Right hindlimb (tissue), 1 donor: ENCODE measurements at regions not wholly inside any gene's neighbourhood (a gene's known extent, or its start where the extent isn't known, plus 50 kb on each side); places are given as distances from the start of the nearest gene placed in this dataset.

ENCODE experiments used
- DNase-seq: peaks from one replicate; pipeline ENCODE4 v3.0.0-alpha.2; 2018

DNA sequence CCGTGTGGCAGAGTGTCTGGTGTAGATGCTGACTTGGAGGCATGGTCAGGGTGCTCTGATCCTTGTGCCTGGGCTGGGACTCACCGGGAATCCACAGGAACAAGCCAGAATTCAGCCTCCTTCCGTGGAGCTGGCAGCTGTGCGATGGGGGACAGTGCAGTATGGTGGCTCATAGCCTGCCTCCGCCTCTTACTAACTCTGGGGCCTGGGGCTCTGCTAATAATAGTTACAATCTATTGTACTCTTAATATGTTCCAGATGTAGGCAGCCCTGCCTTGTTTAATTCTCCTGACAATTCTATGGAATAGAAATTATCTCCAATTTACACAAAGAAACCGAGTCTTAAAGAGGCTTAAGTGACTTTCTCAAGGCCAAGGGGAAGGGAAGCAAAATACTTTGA lies 77.6 kb downstream of the PCDH1 start:
- DNase-seq: peak; percentile 71

DNA sequence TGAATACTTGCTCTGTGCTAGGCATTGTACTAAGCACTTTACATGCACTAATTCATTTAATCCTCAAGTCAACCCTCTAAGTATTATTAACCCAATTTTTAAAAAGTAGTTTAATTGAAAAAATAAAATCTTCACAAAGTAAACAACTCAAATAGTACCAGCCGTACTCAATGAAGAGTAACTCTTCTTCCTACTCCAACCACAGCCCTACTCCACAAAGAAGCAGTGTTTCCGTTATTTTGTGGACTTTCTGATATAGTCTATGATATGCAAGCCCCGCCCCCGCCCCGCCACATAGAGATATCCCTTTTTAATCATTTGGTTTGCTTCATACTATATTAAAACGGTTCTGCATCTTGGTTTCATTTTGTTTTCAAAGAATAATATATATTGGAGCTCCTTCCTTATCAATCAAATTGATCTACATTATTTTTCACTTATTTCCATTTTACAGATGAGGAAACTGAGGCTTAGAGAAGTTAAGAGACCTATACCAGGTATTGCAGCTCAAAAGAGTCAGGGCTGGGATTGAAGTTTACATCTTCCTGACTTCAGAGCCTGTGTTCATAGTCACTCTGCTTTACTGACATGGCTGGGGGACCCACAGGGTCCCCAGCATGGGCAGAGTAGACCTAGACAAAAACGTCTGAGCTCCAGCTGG lies 78.6 kb downstream of the PCDH1 start:
- DNase-seq: no peak

DNA sequence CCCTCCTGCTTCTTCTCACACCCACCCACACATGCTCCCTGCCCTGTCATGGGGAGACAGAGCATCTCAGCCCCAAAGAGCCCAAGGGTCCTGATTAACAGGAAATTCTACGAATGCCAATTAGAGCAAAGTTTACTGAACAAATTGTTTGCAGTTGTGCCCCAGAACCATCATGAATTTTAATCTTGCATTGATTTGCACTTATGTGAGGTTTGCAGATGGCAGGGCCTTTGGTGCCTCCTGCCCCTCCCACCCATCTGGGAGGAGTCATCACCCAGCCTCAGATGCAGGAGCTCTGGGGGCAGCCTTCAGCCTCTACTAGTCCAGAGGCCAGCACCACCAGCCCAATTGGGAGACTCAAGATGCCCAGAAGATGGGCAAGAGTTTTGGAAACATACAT lies 80.8 kb downstream of the PCDH1 start:
- no peak for DNase-seq

DNA sequence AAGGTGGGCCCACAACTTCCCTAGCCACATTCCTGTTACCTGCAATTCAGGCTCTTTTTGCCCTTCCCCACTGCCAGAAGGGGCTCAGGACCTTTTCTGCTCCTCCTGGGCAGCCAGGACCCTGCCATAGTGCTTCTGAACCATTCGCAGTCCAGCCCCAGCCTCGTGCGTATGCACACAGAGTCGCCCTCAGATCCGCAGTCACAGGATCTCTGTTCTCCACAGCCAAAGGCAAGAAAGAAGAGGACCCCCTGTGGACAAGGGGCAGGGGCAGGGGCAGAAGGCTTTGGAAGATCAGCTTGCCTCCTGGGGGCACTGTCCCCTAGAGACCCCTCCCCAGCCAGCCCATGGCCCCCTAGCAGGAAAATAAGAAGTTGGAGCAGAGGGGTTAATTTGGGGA lies 82.8 kb downstream of the PCDH1 start:
- no peak for DNase-seq

DNA sequence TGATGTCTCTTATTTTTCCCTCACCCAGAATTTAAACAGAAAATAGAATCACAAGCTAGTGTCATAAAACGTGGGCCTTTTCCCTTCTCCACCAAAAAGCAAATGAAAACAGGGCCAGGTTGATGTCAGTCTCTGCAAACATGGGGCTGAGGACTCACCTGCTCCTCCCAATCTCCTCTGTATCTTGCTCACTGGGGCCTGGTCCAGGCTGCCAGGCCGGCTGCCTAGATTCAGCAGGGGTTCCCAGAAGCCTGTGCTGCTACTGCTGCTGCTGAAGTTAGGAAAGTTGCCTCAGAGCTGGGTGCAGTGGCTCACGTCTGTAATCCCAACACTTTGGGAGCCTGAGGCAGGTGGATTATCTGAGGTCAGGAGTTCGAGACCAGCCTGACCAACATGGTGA lies 84.3 kb downstream of the PCDH1 start:
- DNase-seq: no peak

DNA sequence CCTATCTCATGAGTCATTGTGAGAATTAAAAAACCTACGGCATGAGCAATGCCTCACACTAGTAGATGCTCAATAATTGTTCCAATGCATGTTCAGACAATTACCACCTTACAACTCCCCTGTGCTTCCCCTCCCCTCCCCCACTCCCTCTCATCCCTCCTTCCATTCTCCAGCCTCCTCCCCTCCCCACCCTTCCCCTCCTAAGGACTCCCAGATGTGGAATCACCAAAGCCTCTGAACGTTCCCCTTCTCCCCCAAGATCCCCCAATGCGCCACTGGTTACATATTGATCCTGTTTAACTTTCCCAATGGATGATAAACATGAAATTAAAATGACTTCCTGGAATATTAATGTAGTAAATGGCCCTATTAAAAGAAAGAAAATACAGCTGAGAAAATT lies 84.8 kb downstream of the PCDH1 start:
- DNase-seq: no peak

DNA sequence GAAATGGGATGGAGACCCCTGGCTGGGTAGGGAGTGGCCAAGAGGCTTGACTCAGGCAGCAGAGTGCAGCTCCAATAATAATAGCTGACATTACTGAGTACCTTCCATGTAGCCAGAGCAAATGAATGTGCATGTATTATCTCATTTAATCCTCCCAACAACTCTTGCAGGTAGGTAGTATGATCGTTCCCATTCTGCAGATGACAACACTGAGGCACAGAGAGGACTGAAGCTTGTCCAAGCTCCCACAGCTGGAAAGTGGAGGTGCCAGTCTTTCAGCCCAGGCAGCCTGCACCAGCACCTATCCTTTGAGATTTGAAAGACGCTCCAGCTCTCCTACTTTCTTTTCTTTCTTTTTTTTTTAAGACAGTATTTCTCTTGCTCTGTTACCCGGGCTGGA lies 87.6 kb downstream of the PCDH1 start:
- DNase-seq: no peak

DNA sequence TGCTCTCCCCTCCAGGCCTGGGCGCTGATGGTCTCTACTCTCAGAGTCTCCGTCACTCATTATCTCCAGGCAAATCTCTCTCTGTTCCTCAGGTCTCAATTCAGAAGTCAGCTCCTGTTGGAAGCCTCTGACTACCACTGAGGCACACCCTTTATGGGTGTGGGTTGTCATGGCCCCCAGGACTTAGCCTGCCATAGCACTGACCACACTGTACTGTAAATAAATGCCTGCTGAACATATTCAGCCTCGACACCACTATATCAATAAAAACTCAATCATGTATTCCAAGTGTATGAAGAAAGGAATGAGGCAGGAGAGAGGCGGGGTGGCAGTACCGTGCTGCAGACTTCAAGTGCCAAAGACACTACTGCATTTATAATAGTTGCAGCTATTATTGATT lies 88.9 kb downstream of the PCDH1 start:
- DNase-seq: no peak

DNA sequence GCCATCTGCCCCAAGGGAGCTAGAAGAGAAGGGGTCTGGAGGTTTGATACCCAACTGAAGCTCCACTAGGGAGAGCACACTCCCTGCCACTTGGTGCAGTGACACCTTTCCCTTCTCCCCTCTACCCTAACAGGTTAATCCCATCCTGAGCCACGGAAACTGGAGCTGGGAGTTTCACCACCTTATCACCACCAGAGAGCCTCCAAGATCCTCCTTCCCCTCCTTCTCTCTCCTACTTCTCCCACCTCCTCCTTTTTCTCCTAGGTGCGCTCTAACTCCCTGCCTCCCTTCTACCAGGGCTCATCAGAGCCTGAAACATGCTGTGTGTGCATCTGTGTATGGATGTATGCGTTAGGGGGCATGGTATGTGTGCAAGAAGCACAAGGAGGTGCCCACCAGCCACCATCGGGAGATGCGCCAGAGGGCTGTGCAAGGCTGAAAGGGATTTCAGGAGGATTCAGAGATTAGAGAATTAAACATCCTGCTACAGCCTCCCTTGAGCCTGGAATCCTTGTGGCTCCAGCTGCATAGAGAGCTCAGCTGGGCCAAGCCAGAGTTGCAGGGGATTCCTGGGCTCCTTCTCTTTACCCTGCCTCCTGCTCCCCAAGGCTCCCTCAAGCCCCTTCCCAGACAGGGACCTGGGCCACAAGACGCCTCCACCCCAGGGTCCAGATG lies 89.8 kb downstream of the PCDH1 start:
- DNase-seq: no peak

DNA sequence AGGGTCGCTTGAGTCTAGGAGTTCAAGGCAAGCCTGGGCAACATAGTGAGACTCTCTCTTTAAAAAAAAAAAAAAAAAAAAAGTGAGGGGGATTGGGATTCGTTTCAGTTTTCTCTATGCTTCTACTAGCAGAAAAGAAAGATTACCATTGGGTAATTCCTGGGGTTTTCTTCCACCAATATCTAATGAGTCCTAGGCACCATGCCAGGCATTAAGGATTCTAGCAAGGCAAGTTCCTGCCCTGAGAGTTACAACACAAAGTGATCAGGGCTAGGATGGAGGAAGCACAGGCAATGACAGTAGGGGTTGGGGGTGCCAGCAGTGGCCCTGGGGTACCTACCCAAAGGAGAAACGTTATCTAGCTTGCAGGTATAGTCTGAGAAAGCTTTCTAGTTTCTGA lies 90.8 kb downstream of the PCDH1 start:
- DNase-seq: no peak

DNA sequence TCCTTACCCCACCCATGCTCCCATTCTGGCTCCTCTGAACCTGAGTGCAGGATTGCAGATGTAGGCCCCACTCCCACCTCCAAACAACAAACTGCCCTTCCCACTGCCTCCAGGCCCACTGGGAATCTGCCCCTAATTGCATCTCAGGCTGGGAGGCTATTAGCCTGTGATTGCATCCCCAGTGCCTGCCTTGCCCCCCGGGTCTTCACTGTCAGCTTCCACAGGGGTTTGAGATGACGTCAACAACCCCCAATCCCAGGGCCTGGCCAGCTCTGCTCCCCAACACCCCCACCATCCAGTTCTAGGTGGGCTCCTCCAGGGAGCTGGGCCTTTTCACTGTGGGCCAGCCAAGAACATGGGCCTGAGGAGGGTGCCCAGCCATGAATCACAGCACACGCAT lies 91.5 kb downstream of the PCDH1 start:
- no peak for DNase-seq

DNA sequence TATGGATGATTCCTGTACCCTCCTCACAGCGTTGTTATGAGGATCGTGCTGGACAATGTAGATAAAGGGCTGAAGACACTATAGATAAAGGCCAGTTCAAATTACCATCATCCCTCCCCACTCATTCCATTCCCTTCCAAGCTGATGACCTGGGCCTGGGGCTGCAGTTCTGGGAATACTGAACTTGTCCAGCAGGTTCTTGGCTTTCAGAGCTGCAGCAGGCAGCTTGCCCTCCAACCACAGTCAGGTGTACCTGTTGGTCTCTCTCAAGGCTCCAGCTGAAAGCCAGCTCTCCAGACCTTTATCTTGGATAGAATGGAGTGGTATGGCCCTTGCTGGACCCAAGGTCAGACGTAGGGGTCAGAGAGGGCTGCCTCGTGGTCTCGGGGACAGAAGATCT lies 92.5 kb downstream of the PCDH1 start:
- DNase-seq: no peak

DNA sequence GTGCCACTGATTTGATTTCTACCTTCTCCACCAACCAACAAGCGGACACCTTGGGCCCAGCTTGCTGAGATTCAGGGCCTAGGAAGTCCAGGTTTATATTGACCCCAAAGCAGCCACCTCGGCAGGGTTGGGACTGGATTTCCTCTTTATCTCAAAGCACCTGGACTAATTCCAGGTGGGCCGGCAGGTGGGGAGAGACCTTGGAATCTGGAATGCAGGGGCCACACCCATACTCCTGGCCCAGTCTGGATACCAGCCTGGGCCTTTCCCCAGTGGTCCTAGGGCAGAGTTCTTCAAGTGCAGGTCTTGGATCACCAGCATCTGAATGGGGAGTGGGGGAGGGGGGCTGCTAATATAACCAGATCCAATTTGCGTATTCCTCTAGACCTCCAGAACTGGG lies 93.1 kb downstream of the PCDH1 start:
- DNase-seq: no peak

DNA sequence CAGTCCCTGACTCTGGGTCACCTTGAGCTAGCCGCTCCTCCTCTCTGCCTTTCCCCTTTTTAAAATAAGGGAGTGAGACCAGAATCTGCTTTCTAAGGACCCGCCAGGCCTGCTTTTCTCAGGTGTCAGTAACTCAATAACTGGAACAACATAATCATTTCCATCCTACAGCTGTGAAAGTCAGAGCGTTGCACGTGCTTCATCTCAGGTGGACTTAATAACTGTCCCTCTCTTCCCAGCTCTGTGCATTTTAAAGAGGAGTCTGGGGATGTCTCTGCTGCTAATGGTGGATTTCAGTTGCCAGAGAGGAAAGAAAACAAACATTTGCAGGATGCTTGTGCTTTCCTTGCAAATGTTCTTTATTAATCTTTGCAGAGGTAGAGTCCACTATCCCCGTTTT lies 93.7 kb downstream of the PCDH1 start:
- no peak for DNase-seq

DNA sequence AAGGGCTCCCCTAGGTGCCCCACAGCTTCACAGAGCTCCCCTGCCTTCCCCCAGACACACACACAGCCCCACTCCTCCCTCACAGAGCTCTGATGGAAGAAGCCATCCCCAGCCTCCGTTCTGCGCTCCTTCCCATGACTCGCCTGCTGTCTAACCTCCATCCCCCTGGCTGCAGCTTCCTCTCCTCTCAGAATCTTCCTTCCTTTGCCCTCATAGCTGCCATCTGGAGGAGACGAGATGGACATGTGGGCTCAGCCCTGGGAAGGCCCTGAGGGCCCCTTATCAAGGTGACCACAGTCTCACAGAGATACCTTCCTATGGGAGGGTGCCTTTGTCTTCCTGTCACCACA lies 94.3 kb downstream of the PCDH1 start:
- DNase-seq: no peak

DNA sequence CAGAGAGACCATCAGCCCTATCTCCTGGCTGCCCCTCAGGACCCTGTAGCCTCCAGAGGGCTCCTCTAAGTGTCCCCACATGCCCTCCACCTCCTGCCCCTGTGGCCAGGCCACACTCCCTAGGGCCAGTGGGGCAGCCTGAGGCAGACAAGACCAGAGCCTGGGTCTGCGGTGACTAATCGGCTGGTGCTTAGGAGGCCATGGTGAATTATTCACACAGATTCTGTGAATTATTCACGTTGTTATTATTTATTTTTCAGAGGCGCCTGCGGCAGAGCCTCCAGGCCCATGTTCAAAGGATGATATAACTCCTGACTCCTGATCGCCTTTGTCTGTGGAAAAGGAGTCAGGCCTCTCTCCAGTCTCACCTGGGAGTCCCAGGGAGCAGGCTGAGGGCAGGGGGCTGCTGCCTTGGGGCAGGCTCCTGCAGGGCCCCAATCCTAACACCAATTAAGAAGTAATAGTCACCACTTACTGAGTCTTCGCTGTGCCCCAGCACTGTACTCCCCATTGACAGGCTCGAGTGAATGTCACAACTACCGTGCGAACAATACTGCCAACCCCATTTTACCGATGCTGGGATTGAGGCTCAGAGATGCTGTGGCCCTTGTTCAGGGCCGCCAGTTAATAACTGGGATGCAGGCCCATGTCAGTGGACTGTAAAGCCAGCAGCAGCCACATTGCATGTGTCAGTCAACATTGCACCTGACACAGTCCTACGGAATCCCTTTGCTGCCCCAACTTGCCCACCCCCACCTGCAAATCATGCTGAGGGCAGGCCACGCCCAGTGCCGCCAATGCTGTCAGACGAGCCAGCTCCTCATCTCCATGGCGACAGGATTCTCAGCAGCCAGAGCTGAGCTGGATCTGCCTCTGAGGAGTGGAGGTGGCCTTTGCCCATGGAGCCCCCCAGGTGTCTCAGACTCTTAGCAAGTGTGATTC lies 94.9 kb downstream of the PCDH1 start:
- no peak for DNase-seq

DNA sequence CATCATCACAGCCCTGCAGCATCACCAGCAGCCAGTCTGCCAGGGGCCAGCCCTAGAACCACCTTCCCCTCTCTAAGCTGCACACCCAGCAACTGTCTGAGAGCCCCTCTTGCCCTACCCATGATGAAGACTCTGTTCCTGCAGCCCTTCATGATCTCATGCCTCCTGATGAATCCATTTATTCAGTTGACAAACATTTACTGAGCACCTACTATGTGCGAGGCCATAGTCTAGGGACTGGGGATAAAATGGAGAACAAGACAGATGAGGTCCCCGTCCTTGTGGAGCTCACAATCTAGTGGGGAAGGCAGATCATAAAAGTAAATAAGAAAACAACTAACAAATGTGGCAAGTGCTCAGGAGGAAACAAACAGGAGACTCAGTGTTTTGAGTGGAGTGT lies 96.3 kb downstream of the PCDH1 start:
- DNase-seq: no peak

DNA sequence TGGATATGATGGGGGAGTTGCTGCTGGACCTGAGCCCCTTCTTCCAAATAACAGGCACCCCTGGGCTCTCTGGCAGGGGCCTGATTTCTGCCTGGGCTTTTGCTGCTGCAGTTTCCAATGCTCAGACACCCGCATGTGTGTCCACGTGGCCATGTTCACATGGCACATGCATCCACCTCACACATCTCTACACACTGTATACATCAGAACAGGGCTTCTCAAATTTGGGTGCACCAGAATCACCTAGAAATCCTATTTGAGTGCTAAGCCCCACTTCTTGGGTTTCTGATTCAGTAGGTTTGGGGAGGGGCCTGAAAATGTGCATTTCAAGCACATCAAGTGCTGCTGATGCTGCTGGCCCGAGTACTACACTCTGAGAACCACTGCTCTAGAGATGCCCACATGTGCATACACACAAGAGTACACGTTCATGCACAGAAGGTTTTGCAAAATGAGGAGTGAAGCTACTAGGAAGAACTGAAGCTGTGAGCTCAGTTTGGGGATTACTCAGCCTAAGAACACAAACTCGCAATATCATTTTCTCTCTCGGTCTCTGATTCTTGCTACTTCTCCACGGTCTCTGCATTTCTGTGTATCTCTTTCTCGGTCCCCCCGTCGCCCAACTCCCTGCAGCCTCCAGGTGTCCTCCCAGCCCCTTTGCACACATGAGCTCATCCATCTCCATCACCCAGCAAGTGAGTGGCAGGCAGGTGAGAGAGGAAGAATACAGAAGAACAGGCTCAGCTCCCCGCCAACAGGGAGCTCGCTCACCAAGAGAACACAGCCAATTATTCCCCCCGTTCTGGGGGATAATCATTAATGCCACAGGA lies 97.0 kb downstream of the PCDH1 start:
- DNase-seq: no peak

DNA sequence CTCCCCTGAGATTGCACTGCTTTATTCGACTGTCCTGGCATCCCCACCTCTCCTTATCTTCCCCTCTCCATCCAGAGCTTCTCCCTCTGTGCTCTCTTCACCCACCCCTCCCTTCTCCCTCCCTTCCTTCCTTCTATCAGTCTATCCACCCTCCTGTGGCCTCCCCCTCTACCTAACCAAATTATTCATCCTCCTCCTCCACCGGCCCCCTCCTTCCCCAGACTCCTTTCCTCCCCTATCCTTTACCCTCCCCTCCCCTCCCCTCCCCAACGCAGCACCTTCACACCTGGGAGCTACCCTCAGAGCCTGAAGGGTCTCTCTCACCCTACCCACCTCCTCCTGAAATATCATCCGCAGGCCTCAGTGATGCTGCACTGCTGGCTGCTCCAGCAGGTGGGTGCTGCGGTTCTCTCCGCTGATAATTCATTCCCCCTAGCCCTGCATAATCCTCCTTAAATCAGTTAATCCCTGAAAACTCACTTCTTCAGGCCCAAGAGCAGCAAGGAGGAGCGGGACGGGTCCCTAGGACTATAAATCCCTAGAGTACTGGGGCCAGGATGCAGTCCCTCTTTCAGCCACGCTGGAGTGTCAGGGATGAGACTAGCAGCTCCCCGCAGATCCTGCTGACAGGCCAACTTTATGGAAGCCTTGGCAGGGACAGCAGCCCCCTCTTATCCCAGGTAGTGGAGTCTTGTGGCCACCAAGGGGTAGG lies 97.8 kb downstream of the PCDH1 start:
- no peak for DNase-seq

DNA sequence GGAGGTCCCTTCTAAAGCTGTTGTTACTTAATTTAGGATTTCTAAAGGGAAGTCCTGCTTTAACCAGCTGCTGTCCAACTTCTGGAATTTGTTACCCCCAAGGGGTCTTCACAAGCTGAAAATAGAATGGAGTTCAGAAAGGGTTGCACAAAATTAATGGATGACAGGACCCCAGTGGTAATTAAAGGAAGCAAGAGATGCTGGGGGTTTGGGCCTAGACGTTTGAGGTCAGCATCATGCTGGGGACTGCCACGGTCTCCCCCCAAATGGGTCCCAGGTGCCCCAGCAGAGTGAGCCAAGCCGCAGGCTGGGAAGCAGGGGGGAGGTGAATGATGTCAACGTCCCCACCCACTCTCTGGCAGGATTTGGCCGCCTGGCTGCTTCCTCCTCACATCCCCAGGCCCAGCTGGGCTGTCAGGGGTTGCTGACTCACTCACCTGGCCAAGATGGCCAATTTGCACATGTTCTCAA lies 97.5 kb upstream of the ARAP3 start:
- DNase-seq: peak; percentile 72

DNA sequence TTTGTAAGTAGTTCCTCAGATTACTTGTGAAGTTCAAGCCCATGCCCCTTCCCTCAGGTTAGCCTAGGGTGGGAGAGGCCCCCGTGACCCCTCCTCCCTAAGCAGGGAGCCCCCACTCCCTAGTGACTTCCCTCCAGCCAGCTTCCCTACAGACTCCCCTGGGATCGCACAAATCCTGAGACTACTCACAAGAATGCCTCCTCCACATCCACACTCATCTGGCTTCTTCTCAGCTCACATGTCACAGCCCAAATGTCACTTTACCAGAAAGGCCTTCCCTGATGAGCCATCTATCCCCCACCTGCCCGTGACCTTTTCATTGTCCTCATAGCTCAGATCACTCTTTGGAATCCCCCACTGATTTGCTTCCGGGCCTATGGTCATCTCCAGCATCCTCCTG lies 96.7 kb upstream of the ARAP3 start:
- DNase-seq: no peak

DNA sequence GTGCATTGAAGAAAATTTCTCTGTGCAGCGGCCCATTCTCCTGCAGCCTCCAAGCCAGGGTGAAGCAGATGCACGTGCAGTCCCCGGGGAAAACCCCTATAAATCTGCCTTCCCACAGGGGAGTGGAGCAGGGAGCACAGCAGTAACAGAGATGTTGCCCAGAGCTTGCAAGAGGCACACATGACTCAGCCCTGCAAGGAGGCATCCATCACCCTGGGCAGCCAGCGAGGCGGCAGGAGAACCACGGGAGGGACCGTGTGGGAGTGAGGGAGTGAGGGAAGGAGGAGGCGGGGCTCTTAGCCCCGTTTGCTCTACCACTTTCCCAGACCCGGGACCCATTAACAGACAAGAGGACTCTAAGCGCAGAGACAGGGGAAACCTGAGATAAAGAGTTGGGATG lies 96.2 kb upstream of the ARAP3 start:
- no peak for DNase-seq
